ENCODE measurements at regions not wholly inside any gene's neighbourhood (a gene's known extent, or its start where the extent isn't known, plus 50 kb on each side); places are given as distances from the start of the nearest gene placed in this dataset.

DNA sequence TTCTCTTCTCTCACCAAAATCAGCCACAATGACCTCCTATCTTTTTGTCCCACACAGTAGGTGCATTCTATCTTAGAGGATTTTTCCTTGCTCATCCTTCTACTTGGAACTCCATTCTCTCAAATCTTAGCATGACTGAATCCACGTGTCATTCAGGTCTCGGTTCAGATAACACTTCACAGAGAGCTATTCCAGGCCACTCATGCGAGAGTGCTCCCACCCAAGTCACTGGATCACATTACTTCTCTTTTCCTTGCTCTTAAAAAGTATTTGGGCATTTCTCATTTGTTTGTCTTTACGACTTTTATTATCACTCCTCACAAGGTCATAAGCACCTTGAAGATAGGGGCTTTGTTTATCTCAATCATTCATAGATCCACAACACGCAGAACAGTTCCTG lies 647.5 kb upstream of the TENM3 start:
- no peak overlapping the region for H3K4me3 Mint-ChIP-seq

DNA sequence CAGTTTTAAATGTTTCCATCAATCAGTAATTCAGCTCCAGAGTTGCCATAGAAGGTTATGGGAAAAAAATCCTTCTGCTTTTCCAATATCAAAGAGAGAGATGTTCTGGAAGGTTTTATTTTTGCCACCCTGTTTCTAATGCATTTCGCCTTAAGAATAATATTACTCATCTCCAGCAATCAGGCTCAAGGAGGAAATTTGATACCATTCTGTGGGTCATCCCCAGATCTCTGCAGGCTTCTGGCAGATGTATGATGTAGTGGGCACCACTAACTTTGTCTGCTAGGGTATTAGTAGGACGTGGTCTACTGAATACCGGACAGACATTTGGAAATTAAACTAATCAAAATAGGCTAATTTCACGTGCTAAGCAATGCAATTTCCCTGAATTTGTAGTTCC lies 645.4 kb upstream of the TENM3 start:
- Mint-ChIP-seq H3K36me3 (no peaks in the 10 kb centered on the region), H3K27me3 (ENCODE audit: low read depth in 3 of 3) (peaks cover 0 to 2% (median 0%) of the 10 kb centered on the region in 3 donors), H3K4me3 (no peak overlapping the region), H3K27ac (no peak overlapping the region), H3K9me3 (peaks cover 0 to 7% (median 4%) of the 10 kb centered on the region in 7 donors), H3K4me1 (no peaks in the 10 kb centered on the region)
- Histone ChIP-seq H3K27me3 (ENCODE audit: control insufficient read depth in 2 of 2, insufficient read depth in 2 of 2, low read length in 2 of 2) (no peaks in the 10 kb centered on the region), H3K4me1 (ENCODE audit: control insufficient read depth in 1 of 2, insufficient read depth in 2 of 2, low read length in 2 of 2) (no peaks in the 10 kb centered on the region), H3K4me2 (replicated peaks; ENCODE audit: extremely low read depth, low read length, poor library complexity, severe bottlenecking) (no peak overlapping the region), H3K4me3 (replicated peaks in 1 of 3; ENCODE audit: low read depth in 2 of 3, low read length in 3 of 3) (no peak overlapping the region), H4K20me1 (ENCODE audit: insufficient read depth, low read length) (no peaks in the 10 kb centered on the region), H2AFZ (ENCODE audit: insufficient read depth, low read depth, low read length, poor library complexity, severe bottlenecking) (no peak overlapping the region), H3K27ac (ENCODE audit: low read depth in 1 of 2, low read length in 2 of 2) (no peak overlapping the region), H3K36me3 (replicated peaks in 1 of 2; ENCODE audit: control insufficient read depth in 1 of 2, insufficient read depth in 2 of 2, low read length in 2 of 2) (no peaks in the 10 kb centered on the region), H3K9me3 (replicated peaks in 1 of 2; ENCODE audit: control insufficient read depth in 1 of 2, insufficient read depth in 1 of 2, low read length in 2 of 2) (no peaks in the 10 kb centered on the region), H3K9ac (ENCODE audit: insufficient read depth, low read length, poor library complexity, severe bottlenecking) (no peak overlapping the region), H3K79me2 (ENCODE audit: insufficient read depth, low read length) (no peaks in the 10 kb centered on the region)
- intact Hi-C loops (cut with micrococcal nuclease): no loop called here
- no CpG with 5 or more reads among the region's 4 CpGs for WGBS (ENCODE audit: insufficient coverage)
- TF ChIP-seq, protein P1, sequence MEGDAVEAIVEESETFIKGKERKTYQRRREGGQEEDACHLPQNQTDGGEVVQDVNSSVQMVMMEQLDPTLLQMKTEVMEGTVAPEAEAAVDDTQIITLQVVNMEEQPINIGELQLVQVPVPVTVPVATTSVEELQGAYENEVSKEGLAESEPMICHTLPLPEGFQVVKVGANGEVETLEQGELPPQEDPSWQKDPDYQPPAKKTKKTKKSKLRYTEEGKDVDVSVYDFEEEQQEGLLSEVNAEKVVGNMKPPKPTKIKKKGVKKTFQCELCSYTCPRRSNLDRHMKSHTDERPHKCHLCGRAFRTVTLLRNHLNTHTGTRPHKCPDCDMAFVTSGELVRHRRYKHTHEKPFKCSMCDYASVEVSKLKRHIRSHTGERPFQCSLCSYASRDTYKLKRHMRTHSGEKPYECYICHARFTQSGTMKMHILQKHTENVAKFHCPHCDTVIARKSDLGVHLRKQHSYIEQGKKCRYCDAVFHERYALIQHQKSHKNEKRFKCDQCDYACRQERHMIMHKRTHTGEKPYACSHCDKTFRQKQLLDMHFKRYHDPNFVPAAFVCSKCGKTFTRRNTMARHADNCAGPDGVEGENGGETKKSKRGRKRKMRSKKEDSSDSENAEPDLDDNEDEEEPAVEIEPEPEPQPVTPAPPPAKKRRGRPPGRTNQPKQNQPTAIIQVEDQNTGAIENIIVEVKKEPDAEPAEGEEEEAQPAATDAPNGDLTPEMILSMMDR (IDR thresholded peaks at IDR 0.05): no peak
- DNase-seq: no peak

More for the DNA sequence above, 647.5 kb upstream of the TENM3 start:
- H3K36me3 ChIP-seq (replicated peaks in 1 of 2; ENCODE audit: control insufficient read depth in 1 of 2, insufficient read depth in 2 of 2, low read length in 2 of 2): no peaks in the 10 kb centered on the region
- H3K4me2 ChIP-seq (replicated peaks; ENCODE audit: extremely low read depth, low read length, poor library complexity, severe bottlenecking): no peak overlapping the region
- 93% methylated on average over 3 of the region's 5 CpGs for WGBS (ENCODE audit: insufficient coverage)
- no peaks in the 10 kb centered on the region for H3K4me1 ChIP-seq (ENCODE audit: control insufficient read depth in 1 of 2, insufficient read depth in 2 of 2, low read length in 2 of 2)
- no peak overlapping the region for H3K27ac Mint-ChIP-seq
- no peaks in the 10 kb centered on the region for H4K20me1 ChIP-seq (ENCODE audit: insufficient read depth, low read length)
- H3K4me1 Mint-ChIP-seq: no peaks in the 10 kb centered on the region
- H3K27me3 Mint-ChIP-seq (ENCODE audit: low read depth in 3 of 3): peaks cover 0 to 2% (median 0%) of the 10 kb centered on the region in 3 donors
- no peak overlapping the region for H2AFZ ChIP-seq (ENCODE audit: insufficient read depth, low read depth, low read length, poor library complexity, severe bottlenecking)
- TF ChIP-seq, protein P1 (IDR thresholded peaks at IDR 0.05): no peak
- H3K9me3 Mint-ChIP-seq: peaks cover 0 to 7% (median 3%) of the 10 kb centered on the region in 7 donors
- H3K79me2 ChIP-seq (ENCODE audit: insufficient read depth, low read length): no peaks in the 10 kb centered on the region
- H3K9ac ChIP-seq (ENCODE audit: insufficient read depth, low read length, poor library complexity, severe bottlenecking): no peak overlapping the region
- no peak overlapping the region for H3K27ac ChIP-seq (ENCODE audit: low read depth in 1 of 2, low read length in 2 of 2)
- H3K9me3 ChIP-seq (replicated peaks in 1 of 2; ENCODE audit: control insufficient read depth in 1 of 2, insufficient read depth in 1 of 2, low read length in 2 of 2): peaks cover 0 to 2% of the 10 kb centered on the region in 2 donors
- DNase-seq: no peak
- no peak overlapping the region for H3K4me3 ChIP-seq (replicated peaks in 1 of 3; ENCODE audit: low read depth in 2 of 3, low read length in 3 of 3)
- no peaks in the 10 kb centered on the region for H3K36me3 Mint-ChIP-seq
- intact Hi-C loops (cut with micrococcal nuclease): no loop called here
- H3K27me3 ChIP-seq (ENCODE audit: control insufficient read depth in 2 of 2, insufficient read depth in 2 of 2, low read length in 2 of 2): no peaks in the 10 kb centered on the region

Measured in CD14-positive monocyte (primary cell).